Transverse colon (tissue), 4 donors: ENCODE measurements at regions not wholly inside any gene's neighbourhood (a gene's known extent, or its start where the extent isn't known, plus 50 kb on each side); places are given as distances from the start of the nearest gene placed in this dataset.

Source experiments
- DNase-seq: peaks from one replicate; pipeline ENCODE4 v3.0.0-alpha.2; 2019
- H3K27ac ChIP-seq, 4 donors: fragments of 200-600 bp; sonication (generic); 2 replicates each; pipeline ENCODE4 v1.5.1; 2016 to 2018; ENCODE audit warnings: inconsistent platforms in 4 of 4
- H3K27me3 ChIP-seq: fragments of 200-600 bp; sonication (generic); 2 replicates; pipeline ENCODE4 v1.5.1; 2017; ENCODE audit warnings: inconsistent platforms
- H3K36me3 ChIP-seq, 4 donors: fragments of 200-600 bp; sonication (generic); 2 replicates each; pipeline ENCODE4 v1.5.1; 2017 to 2019; ENCODE audit warnings: inconsistent platforms in 4 of 4
- H3K4me1 ChIP-seq, 4 donors: fragments of 200-600 bp; sonication (generic); 2 replicates each; pipeline ENCODE4 v1.5.1; 2017 to 2020; ENCODE audit warnings: inconsistent platforms in 4 of 4
- H3K4me3 ChIP-seq, 4 donors: fragments of 200-600 bp; sonication (generic); 1 replicate in 1 of 4; 2 replicates in 3 of 4; pipeline versions ENCODE4 v1.5.1 to v1.6.1; 2017 to 2019; ENCODE audit warnings: inconsistent platforms in 4 of 4
- H3K9me3 ChIP-seq, 2 donors: fragments of 200-600 bp; sonication (generic); 2 replicates each; pipeline ENCODE4 v1.5.1; 2017 to 2019; ENCODE audit warnings: inconsistent platforms in 2 of 2
- EP300 ChIP-seq: sonication (generic); formaldehyde crosslinking; IDR thresholded peaks from one replicate; pipeline ENCODE4 v1.6.1; 2017; ENCODE audit warnings: antibody characterized with exemption, low read depth
- POLR2A ChIP-seq: fragments of 450-650 bp; IDR thresholded peaks from one replicate; pipeline ENCODE4 v1.6.1; 2016; ENCODE audit warnings: antibody characterized with exemption, mild to moderate bottlenecking, moderate library complexity
- POLR2AphosphoS5 ChIP-seq, 3 donors: sonication (generic); formaldehyde crosslinking; IDR thresholded peaks; one replicate each; pipeline ENCODE4 v1.6.1; 2016; ENCODE audit warnings: antibody characterized with exemption in 3 of 3
- WGBS, 2 donors: methylation state at CpG; one replicate each; pipeline ENCODE4 v1.1.5; 2018; ENCODE audit warnings: low coverage in 1 of 2; 5-methylcytosine and 5-hydroxymethylcytosine counted together
- in situ Hi-C, 4 donors: fragments of 200-750 bp; cut with MboI; loops; one replicate each; pipeline versions ENCODE4 v1.15.0 to v1.15.1; 2017; ENCODE audit warnings: low sequenced_read_pairs in 3 of 4, low pct_ligation_motif_present in 1 of 4, low pct_unique_long_range_greater_than_20kb in 1 of 4
- intact Hi-C: fragments of 100-400 bp; cut with DNase I; formaldehyde crosslinking; loops from one replicate; pipeline ENCODE4 v1.15.1; 2023; ENCODE audit warnings: low total_unique reads
- TF ChIP-seq, protein P1 (sequence below), 5 experiments: fragments of 200-600 bp in 3 of 5; fragments of 450-650 bp in 2 of 5; sonication (generic) in 3 of 5; IDR thresholded peaks; 1 replicate in 2 of 5; 2 replicates in 3 of 5; pipeline ENCODE4 v1.5.1; 2016 to 2017; ENCODE audit warnings: antibody characterized with exemption in 5 of 5, inconsistent platforms in 3 of 5, mild to moderate bottlenecking in 2 of 5, moderate library complexity in 1 of 5

DNA sequence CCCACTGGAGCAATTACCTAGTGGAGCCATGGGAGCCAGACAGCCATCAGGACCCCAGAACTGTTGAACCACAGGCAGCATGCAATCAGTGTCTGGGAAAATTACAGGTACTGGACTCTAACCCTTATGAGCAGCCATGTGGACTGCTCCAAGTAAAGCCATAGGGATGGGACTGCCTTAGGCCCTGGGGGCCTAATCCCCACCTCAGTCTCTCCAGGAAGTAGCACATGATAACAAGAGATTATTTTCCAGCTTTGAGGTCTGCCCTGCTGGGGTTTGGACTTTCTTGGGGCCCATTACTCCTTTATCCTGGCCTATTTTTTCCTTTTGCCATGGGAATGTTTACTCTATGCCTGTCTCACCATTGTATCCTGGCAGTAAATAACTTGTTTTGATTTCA, 226.8 kb downstream of the AEBP2 start:
- TF ChIP-seq POLR2AphosphoS5 (IDR thresholded peaks at IDR 0.05) (no peak), EP300 (no peak), POLR2A (no peak)
- TF ChIP-seq, protein P1, sequence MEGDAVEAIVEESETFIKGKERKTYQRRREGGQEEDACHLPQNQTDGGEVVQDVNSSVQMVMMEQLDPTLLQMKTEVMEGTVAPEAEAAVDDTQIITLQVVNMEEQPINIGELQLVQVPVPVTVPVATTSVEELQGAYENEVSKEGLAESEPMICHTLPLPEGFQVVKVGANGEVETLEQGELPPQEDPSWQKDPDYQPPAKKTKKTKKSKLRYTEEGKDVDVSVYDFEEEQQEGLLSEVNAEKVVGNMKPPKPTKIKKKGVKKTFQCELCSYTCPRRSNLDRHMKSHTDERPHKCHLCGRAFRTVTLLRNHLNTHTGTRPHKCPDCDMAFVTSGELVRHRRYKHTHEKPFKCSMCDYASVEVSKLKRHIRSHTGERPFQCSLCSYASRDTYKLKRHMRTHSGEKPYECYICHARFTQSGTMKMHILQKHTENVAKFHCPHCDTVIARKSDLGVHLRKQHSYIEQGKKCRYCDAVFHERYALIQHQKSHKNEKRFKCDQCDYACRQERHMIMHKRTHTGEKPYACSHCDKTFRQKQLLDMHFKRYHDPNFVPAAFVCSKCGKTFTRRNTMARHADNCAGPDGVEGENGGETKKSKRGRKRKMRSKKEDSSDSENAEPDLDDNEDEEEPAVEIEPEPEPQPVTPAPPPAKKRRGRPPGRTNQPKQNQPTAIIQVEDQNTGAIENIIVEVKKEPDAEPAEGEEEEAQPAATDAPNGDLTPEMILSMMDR (IDR thresholded peaks at IDR 0.05) = no peak
- Histone ChIP-seq H3K36me3 (no peaks in the 10 kb centered on the region), H3K9me3 (no peaks in the 10 kb centered on the region), H3K4me3 (no peak overlapping the region), H3K4me1 (no peaks in the 10 kb centered on the region), H3K27ac (no peak overlapping the region), H3K27me3 (no peaks in the 10 kb centered on the region)
- in situ Hi-C loops = no loop called here
- DNase-seq = no peak
- intact Hi-C loops = no loop called here

DNA sequence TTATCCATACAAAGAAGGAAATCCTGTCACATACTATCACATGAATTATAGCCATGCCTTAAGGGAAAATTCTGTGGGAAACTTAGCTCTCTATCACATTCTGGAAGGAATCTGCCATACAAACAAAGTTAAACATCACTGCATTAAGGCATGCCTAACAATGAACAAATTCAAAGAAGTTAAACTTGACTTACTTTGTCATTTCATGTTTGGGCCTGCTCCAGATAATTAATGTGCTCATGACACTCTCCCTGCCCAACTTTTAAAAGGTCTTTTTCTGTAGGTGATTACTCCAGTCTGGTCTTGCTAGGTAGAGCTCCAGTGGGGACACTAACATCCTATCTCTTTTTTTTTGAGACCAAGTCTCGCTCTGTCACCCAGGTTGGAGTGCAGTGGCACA, 230.5 kb downstream of the AEBP2 start:
- in situ Hi-C loops (no loop called here), intact Hi-C loops (no loop called here)
- Histone ChIP-seq H3K9me3 (no peaks in the 10 kb centered on the region), H3K27me3 (no peaks in the 10 kb centered on the region), H3K4me3 (no peak overlapping the region), H3K36me3 (no peaks in the 10 kb centered on the region), H3K4me1 (no peaks in the 10 kb centered on the region), H3K27ac (no peak overlapping the region)
- TF ChIP-seq, protein P1 (IDR thresholded peaks at IDR 0.05) = no peak
- no peak for TF ChIP-seq POLR2A
- TF ChIP-seq EP300 = no peak
- TF ChIP-seq POLR2AphosphoS5 (IDR thresholded peaks at IDR 0.05) = no peak
- DNase-seq = no peak
- WGBS, 2 donors = 100% methylated on average over 1 of the region's 1 CpG; no CpG with 5 or more reads in 1 of the 2 donors

DNA sequence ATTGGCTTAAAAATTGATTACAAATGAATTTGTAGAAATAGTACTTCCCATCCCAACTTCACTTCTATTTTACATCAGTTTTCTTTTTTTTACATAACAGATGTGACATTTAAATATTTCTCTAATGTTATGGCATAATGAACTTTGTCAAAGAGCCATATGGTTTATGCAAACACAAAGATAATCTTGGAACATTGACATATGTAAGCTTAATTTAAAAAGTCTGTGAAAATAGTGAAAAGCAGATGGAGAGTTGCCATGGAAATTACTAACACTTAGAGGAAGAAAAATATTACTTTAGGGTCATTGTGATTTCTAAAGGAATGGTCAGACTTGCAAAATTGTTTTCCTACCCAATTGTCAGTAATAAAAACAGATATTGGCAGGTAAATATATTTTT, 232.4 kb downstream of the AEBP2 start:
- Histone ChIP-seq H3K9me3 (no peaks in the 10 kb centered on the region), H3K36me3 (no peaks in the 10 kb centered on the region), H3K4me3 (no peak overlapping the region), H3K27me3 (no peaks in the 10 kb centered on the region), H3K27ac (no peak overlapping the region), H3K4me1 (no peaks in the 10 kb centered on the region)
- TF ChIP-seq POLR2A = no peak
- no peak for TF ChIP-seq EP300
- TF ChIP-seq, protein P1 (IDR thresholded peaks at IDR 0.05) = no peak
- no peak for TF ChIP-seq POLR2AphosphoS5 (IDR thresholded peaks at IDR 0.05)
- no peak for DNase-seq
- intact Hi-C loops (no loop called here), in situ Hi-C loops (no loop called here)

DNA sequence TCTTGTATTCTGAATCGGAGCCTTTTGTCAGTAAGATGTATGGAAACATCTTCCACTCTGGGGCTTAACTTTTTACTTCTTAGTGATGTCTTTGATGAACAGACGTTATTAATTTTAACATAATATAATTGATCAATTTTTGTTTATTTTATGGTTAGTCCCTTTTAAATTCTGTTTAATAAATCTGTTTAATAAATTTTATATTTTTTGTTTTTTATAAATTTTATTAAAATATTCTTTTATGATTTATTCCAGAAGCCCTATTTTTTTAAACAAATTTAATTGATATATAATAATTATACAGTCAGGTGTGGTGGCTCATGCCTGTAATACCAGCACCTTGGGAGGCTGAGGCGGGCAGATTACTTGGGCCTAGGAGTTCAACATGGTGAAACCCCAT, 235.1 kb downstream of the AEBP2 start:
- H3K27ac ChIP-seq = no peak overlapping the region
- no peaks in the 10 kb centered on the region for H3K4me1 ChIP-seq
- peaks cover 0 to 3% of the 10 kb centered on the region in 2 donors for H3K9me3 ChIP-seq
- no peak for DNase-seq
- intact Hi-C loops (no loop called here), in situ Hi-C loops (no loop called here)
- no peaks in the 10 kb centered on the region for H3K36me3 ChIP-seq
- WGBS, 2 donors = 63 to 76% methylated on average over 3 of the region's 3 CpGs
- H3K4me3 ChIP-seq = no peak overlapping the region
- no peaks in the 10 kb centered on the region for H3K27me3 ChIP-seq
- TF ChIP-seq, protein P1 (IDR thresholded peaks at IDR 0.05) = no peak
- no peak for TF ChIP-seq EP300
